HEK293T (cell line): ENCODE measurements at regions not wholly inside any gene's neighbourhood (a gene's known extent, or its start where the extent isn't known, plus 50 kb on each side); places are given as distances from the start of the nearest gene placed in this dataset.

Experiments
- BHLHE40 ChIP-seq: fragments of 450-650 bp; IDR thresholded peaks from 2 replicates; pipeline ENCODE4 v1.6.1; 2016; ENCODE audit warnings: mild to moderate bottlenecking, moderate library complexity, borderline replicate concordance
- FOXA1 ChIP-seq: fragments of 450-650 bp; IDR thresholded peaks from 2 replicates; pipeline ENCODE4 v1.6.1; 2016; ENCODE audit warnings: mild to moderate bottlenecking
- NFRKB ChIP-seq: fragments of 450-650 bp; IDR thresholded peaks from 2 replicates; pipeline ENCODE4 v1.6.1; 2016; ENCODE audit warnings: mild to moderate bottlenecking, moderate library complexity
- SP1 ChIP-seq: fragments of 450-650 bp; IDR thresholded peaks from 2 replicates; pipeline ENCODE4 v1.6.1; 2017
- SUZ12 ChIP-seq: fragments of 450-650 bp; IDR thresholded peaks from 2 replicates; pipeline ENCODE4 v1.6.1; 2016; ENCODE audit warnings: mild to moderate bottlenecking

GRCh38 chr2:41483982-41484857 is 563.6 kb upstream of the PKDCC start:
- TF ChIP-seq BHLHE40 (no peak), SUZ12 (no peak), NFRKB (no peak), SP1 (no peak), FOXA1 (no peak)
